Erythroblast (primary cell): ENCODE measurements at regions not wholly inside any gene's neighbourhood (a gene's known extent, or its start where the extent isn't known, plus 50 kb on each side); places are given as distances from the start of the nearest gene placed in this dataset.

ENCODE experiments used
- GATA1 ChIP-seq: IDR thresholded peaks from 2 replicates; pipeline ENCODE4 v1.6.1; 2011; ENCODE audit warnings: low read depth, mild to moderate bottlenecking, control low read depth, low read length, moderate library complexity
- POLR2A ChIP-seq: IDR thresholded peaks from 2 replicates; pipeline ENCODE4 v1.6.1; 2011; ENCODE audit warnings: mild to moderate bottlenecking, low read length

GRCh38 chr7:81621893-81622292 is 148.0 kb downstream of the HGF start:
- TF ChIP-seq POLR2A (no peak), GATA1 (no peak)
